HG03108 (cell line): ENCODE measurements at regions not wholly inside any gene's neighbourhood (a gene's known extent, or its start where the extent isn't known, plus 50 kb on each side); places are given as distances from the start of the nearest gene placed in this dataset.
"Not testable (repeated sequence)": the region's sequence is repeated elsewhere in the genome, so short reads cannot be mapped to it uniquely, and the experiment has no call there.

Source experiments
- ATAC-seq: cut with Tn5 transposase; IDR thresholded peaks from one replicate; pipeline ENCODE4 v1.9.1; 2021; ENCODE audit warnings: moderate library complexity; ENCODE audit not compliant: unreplicated experiment

DNA sequence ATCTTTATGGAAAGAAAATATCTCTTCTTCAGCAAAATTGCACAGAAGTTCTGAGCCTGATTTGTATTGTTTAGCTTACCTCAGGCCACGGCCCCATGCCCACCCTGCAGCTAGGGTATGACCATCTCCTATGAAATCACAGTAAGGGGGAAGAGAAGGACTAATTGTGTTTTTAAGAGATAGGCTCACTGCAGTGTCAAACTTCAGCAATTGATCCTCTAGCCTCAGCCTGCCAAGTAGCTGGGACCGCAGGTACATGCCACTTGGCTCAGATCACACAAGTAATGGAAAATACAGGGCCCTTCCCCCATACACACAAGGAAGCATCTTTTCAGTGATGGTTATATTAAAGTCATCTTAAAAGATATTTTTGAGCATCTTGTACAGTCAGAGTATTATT is 60.0 kb downstream of the DMAC1 start:
- ATAC-seq = no peak

DNA sequence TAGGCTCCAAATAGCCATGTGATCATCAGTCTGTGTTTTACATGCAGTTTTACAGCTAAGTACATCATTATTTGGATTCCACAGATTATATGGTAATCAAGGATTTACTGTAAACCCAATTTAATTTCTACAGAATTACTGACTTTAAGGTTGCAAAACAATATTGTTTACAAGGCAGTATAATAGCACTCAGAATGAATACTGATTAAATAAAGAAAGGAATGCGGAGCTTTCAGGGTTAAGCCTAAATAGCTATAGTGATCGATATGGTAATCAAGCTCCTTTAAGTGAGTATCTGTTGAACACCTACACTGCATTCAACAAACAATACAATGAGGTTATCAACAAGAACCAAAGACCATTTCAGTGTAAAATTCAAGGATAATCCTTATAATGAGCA is 64.3 kb downstream of the DMAC1 start:
- no peak for ATAC-seq

DNA sequence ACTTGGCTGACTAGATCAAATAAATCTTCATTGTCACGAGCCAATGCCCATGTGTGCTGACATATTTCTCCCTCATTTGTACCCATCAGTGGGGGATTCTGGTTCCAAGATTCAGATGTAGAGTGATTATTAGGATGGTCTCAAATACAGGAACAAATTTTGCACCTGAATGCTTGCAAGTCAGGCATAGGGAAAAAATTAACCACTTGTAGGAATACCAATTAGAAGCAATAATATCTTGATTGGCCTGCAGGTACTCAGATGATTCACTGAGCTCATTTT is 69.5 kb downstream of the DMAC1 start:
- ATAC-seq = no peak

DNA sequence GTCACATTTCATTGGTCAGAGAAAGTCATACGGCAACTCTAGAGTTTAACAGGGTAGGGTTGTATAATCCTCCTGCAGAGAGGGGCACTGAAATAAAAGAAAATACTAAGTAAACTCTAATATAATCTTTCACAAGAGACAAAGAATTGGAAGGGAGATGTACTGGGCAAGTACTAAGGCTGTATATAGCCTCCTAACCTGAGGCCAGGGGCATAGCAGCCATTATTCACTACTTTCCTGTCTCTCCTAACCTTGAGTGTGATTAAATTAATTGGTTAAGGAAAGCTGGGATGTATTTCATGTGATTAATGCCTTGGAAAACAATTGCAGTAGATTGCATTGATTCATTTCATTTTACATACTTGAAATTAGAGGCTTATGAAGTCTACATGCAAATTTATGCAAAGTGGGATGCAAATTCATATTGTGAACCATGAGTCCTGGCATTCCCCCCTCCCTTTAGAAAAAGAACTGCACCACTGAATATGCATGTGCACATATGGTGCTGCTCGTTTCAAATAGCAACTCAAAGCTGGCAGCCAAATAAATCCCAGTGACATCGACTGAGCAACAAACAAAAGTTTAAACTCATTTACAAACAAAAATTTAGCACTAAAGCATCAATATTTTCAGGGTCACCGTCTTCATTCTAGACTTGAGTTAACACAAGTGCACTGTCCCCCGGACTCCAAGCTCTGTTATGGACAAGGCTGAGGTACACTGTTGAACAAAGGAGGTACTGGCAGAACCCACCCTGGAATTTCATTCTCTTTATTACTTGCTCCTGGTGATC is 70.0 kb downstream of the DMAC1 start:
- no peak for ATAC-seq

DNA sequence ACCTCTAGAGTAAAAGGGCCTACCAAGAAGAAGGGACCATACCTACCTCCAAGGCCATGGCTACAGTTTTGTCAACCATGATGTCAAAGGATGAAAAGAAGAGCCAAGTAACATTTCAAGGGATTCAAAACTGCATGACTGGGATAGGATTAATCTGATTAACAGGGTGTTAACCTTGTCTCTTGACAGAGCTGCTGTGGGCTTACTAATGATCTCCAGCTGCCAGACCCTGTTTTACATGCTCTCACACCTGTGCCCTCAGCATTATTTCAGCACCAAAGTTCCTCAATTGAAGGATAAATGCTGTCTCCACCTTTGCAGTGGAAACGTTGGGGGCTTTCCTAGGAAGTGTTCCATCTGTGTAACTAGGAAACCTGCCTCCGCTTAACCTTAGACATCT is 78.3 kb downstream of the DMAC1 start:
- no peak for ATAC-seq

DNA sequence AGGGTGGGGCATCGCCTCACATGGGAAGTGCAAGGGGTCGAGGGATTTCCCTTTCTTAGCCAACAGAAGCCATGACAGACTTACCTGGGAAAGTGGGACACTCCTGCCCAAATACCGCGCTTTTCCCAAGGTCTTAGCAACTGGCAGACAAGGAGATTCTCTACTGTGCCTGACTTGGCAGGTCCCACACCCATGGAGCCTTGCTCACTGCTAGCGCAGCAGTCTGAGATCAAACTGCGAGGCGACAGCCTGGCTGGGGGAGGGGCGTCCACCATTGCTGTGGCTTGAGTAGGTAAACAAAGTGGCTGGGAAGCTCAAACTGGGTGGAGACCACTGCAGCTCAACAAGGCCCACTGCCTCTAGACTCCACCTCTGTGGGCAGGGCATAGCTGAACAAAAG is 86.5 kb downstream of the DMAC1 start:
- ATAC-seq = not testable (repeated sequence)

DNA sequence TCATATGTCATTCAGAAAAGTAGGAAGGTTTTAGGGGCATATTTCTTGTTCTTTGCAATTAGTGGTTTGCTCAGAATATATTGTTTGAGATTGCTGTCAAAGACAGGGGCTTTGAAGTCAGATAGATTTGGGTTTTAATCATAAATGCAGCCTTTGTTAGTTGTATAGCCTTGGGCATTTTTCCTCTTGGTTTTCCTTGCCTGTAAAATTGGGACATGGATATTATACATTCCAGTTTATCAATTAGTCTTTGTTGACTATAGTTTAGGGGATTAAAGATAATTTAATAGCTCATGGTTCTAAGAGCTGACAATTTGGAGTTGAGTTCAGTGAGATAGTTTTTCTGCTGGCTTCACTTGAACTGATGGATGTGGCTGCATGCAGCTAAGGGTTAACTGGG is 88.9 kb downstream of the DMAC1 start:
- ATAC-seq = no peak

DNA sequence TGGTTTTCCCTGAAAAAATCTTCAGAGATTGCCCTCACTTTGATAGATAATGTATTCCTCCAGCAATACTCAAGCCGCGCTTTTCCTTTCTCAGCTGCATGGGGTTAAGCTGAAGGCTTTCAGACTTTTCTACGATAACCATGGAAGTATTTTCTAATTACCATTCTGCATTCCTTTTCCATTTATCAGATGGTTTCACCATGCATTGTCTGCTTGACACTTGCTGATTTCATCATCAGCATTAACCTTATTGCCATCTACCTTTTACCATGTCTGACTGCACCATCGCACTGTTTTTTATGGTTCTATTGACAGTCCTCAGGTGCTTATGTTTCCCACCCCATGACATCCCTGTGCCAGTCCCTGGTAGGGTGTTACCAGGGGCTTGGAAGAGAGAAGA is 91.6 kb downstream of the DMAC1 start:
- no peak for ATAC-seq

DNA sequence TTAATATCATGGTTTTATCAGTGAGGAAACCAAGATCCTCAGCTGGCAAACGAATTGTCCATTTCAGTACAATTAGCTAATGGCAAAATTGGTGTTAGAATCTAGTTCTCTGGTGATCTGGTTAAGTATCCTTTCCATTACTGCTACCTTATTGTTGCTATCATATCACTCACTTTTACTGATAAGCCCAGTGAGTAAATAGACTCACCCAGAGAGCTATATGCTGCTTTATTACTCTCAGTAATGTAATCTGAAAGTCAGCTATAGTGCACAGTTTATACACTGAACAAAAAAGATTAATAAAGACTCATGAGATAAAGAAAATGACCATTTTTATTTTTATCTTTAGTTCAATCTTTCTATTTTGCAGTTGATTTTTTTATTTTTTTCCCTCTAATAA is 95.0 kb downstream of the DMAC1 start:
- no peak for ATAC-seq

DNA sequence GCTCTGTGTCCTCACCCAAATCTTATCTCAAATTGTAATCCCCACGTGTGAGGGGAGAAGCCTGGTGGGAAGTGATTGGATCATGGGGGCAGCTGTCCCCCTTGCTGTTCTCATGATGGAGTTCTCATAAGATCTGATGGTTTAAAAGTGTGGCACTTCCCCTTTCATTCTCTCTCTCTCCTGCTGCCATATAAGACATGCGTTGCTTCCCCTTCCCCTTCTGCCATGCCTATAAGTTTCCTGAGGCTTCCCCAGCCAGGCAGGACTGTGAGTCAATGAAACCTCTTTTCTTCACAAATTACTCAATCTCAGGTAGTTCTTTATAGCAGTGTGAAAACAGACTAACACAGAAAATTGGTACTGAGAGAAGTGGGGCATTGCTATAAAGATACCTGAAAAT is 107.7 kb downstream of the DMAC1 start:
- ATAC-seq = no peak

DNA sequence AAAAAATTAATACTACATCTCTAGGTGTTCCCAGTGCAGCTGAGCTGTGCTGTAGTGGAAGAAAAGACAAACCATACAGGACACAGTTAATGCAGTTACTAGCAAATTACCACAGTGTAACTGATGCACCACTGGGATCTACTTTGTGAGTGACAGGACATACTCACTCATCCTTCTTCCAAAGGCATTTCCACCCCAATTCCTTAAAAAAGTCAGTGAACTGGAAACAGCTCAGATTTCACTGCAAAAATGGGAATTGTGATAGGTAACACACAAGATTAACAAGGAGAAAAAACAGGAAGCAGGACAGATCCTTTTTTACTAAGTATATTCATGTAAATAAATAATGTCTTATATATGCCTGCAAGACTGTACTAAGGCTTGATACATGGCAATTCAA is 109.6 kb downstream of the DMAC1 start:
- no peak for ATAC-seq

DNA sequence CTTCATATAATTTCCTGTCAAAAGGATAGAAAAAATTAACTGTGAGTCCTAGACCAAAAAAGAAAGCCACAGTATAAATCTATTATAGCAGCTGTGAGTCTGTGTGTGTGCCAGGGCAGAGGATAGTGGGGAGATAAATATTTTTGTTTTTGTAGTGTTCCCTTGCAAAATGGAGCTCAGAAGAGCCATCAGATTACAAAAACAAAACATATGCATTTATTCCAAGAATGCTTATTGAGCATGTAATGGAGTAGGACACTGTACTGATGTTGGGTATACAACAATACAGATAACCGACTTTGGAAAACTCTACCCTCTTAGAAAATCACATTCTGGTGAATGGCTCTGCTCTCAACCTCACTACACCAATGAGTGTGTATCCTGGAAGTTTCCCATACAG is 111.0 kb downstream of the DMAC1 start:
- no peak for ATAC-seq

DNA sequence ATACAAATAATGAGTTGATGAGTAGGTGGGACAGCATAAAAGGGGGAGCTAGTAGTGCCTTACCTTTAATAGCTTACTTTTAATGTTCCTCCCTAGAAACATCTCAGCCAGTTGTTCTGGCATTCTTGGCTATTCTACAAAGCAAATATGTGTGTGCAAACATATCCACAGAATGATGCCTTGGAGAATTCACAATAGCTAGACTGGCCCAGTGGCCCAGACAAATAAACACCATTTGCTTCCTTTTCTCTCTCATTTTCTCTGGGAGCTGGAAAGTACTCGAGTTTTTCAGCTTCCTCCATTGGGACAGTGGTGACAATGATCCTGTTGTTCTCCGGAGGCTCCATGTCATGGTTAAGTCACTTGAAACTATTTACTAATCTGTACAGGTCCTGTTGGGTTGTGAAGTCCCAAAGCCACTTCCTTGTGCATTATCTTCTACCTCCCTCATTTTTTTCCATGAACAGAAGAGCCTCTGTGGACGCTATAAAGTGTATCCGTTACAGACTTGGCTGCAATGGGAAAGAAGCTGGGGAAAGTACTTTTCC is 122.9 kb downstream of the DMAC1 start:
- ATAC-seq = no peak

DNA sequence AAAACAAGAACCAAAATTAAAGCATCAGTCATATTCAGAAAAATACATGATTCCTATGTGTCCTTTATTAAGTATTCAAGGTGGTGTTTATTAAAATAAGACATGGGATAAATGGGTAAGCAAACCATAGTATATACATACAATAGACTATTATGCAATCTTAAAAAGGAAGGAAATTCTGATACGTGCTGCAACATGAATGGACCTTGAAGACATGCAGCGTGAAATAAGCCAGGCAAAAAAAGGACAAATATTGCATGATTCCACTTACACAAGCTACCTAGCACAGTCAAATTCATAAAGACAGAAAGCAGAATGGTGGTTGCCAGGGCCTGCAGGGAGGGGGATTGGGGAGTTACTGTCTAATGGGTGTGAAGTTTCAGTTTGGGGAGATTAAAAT is 127.7 kb downstream of the DMAC1 start:
- no peak for ATAC-seq

DNA sequence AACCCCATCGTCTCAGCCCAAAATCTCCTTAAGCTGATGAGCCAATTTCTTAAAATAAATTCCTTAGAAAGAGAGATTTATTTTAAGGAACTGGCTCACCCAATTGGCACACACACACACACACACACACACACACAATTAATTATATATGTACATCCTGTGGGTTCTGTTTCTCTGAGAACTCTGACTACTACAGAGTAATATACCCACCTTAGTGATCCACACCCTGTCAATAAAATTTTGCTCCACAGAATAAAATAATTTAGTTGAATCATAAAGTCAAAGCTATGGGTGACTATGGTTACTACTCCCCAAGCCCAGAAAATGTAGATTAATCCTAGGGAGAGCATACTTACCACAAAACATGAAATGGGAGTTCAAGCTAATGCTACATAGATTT is 131.0 kb downstream of the DMAC1 start:
- ATAC-seq = no peak

DNA sequence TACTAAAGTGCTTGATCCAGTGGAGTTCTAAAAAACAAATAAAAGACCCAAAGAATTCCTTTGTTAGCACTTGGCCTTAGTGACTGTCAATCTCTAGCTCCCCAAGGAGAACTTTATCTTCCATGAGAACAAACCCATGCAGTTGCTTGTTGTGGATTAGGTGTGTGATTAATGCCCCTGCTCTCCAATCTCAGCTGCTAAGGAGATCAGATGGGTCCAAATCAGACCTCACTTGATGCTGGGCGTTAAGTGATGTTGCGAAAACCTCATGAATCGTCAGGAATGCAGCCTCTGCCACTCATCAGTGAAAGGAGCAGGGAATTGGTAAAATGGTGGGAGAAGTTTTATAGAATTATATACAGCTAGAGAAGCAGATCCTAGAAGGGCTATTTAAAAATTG is 133.7 kb downstream of the DMAC1 start:
- ATAC-seq = no peak

DNA sequence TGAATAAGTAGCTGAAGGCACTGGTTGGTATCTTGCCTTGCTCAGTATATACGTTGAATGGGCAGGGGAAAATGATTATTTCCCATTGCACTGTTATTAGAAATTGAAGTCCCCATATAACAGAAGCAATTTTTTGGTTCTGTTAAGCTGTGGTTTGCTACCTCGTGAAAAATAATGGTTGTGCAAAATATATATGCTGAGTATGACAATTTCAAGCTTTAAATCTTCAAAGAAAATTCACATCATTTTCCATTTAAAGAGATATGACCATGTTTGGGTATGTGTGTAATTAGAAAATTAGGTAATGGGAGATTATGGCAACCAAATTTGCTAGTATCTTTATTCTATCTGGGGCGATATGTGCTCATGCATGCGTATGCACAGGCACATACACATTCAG is 139.8 kb downstream of the DMAC1 start:
- ATAC-seq = no peak

DNA sequence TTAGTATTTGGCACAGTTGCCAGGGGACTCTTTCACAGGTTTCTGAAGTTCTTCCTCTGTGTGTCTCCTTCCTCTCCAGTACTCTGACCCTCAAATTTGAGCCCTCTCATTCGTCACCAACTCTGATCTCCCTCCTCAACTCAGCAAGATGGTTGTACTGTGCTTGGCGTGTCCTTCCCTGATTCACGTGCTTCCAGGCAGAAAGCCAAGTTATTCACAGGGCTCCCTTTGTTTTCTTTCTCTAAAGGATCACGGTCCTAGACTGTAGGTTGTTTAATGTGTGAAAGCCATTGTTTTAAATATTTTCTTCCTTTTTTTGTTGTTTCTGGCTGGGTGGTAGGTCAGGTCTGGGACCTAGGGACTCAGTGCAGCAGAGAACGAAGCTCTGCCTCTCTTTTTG is 142.9 kb downstream of the DMAC1 start:
- ATAC-seq = no peak

DNA sequence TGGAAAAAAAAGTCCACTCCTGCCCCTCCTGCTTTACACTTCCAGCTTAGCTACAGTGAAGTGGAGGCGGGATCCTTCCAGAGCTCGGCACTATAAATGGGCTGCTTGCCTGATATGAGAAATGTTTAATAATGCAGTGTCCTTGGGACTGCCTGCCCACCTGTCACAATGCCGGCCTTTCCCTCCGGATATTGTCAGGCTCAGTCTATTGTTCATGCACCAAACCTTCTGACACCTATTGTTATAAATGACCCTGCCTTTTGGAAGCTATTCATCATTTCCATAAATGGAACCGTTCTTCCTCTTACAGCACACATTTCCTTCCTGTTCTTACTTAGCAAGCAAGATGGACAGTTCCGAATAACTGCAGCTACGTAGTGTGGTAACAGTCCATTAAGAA is 146.3 kb downstream of the DMAC1 start:
- no peak for ATAC-seq

DNA sequence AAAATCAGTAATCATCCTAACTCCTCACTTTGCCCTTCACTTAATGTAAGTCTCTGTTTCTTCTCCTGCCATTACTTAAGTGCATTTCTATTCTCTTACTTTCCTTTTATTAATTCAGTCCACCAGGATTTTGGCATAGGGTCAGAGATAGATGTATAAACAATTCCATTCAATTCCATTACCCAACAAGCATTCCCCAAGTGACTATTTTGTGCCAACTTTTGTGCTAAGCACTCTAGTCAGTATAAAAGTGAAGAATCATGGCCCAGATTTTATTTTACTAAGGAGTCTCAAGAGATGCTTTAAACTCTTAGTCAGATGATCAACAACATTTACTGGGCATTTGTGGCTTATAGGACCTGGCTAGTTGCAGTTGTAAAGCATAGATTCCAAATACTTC is 159.3 kb downstream of the DMAC1 start:
- no peak for ATAC-seq

DNA sequence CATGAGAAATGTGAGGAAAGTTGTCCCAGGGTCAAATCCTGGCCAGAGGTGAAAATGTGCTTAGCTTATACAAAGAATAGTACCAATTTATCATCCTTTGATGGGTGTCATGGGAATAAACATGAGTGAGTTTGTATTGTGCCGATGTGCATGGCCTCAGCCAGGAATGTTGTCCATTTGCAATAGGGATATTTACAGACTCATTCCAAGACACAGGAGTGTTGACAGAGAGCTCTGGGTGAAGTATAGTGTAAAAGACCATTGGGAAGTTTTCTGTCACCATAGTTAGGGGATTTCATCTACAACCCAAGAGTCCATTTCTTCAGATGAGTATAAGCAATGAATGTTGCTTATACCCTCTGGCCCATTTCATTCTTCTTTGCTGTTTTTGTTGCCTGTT is 160.1 kb downstream of the DMAC1 start:
- no peak for ATAC-seq

DNA sequence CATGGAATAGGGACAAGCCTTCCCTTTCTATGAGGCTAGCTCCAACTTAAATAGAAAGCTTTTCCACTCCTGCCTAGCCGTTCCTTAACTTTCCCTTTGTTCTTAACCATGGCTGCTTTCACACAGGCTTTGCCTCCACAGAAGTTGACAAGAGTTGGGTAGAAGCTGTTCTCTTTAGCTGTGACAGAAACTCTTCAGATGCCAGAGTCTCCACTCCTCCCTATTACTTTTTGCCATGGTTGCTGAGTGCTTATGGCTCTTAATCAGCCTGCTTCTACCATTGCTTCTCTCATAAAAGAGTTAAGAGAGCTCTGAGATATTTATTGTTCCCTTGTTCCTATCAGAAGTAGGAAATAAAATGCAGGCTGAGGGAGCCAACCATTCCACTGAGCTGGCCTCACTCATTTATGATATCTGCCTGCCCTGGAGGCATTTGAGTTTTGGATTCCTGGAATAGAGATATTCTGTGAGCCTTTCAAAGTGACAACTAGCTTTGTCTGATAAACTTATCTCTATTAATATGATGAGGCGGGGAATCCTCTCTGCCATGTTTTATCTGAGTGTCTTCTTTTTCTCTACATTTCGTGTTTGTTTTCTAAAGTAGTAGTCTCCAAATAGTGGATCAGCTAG is 162.6 kb downstream of the DMAC1 start:
- ATAC-seq = no peak

DNA sequence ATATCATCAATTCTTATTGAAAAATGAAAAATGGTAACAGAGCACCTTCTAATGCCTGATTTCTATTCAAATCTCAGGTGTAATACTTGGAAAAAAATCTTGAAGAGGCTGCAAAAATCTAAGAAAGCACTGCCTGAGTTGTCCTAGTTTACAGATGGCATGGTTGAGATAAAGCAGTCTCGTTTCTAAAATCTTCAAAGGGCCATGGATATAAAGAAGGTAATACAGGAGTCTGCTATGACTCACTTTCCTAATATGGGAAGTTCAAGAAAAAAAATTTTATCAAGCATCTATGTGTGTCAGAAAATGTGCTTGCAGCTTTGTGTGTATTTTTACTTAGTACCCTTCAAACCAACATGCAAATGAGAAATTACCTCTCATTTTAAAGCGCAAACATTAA is 163.3 kb downstream of the DMAC1 start:
- ATAC-seq = no peak
